ENCODE measurements at regions not wholly inside any gene's neighbourhood (a gene's known extent, or its start where the extent isn't known, plus 50 kb on each side); places are given as distances from the start of the nearest gene placed in this dataset.

- H3K27me3 Mint-ChIP-seq, result peaks cover 2% of the 10 kb centered on the region
- H3K36me3 Mint-ChIP-seq, result no peaks in the 10 kb centered on the region
- no peak overlapping the region for H3K27ac Mint-ChIP-seq
- no peak overlapping the region for H3K4me3 Mint-ChIP-seq
- H3K4me1 Mint-ChIP-seq (ENCODE audit: low read depth), result peaks cover 12% of the 10 kb centered on the region
- H3K9me3 Mint-ChIP-seq (ENCODE audit: low read depth), result no peaks in the 10 kb centered on the region
These were observed 350.6 kb downstream of the ZNF536 start for GRCh38 chr19:30722761-30723160.

- Mint-ChIP-seq H3K27me3 (peaks cover 2% of the 10 kb centered on the region), H3K36me3 (no peaks in the 10 kb centered on the region), H3K4me3 (no peak overlapping the region), H3K9me3 (ENCODE audit: low read depth) (no peaks in the 10 kb centered on the region), H3K27ac (no peak overlapping the region), H3K4me1 (ENCODE audit: low read depth) (peaks cover 12% of the 10 kb centered on the region)
These were observed 350.0 kb downstream of the ZNF536 start for GRCh38 chr19:30722186-30722585.

GRCh38 chr19:30719999-30720345, 347.8 kb downstream of the ZNF536 start:
- Mint-ChIP-seq H3K4me3 (peak overlapping the region; percentile 30), H3K4me1 (ENCODE audit: low read depth) (peaks cover 12% of the 10 kb centered on the region), H3K36me3 (no peaks in the 10 kb centered on the region), H3K27me3 (peaks cover 5% of the 10 kb centered on the region), H3K27ac (no peak overlapping the region), H3K9me3 (ENCODE audit: low read depth) (no peaks in the 10 kb centered on the region)

GRCh38 chr19:30719189-30719998, 347.2 kb downstream of the ZNF536 start:
- peak overlapping the region; percentile 68 for H3K4me3 Mint-ChIP-seq
- no peak overlapping the region for H3K27ac Mint-ChIP-seq
- H3K9me3 Mint-ChIP-seq (ENCODE audit: low read depth), result no peaks in the 10 kb centered on the region
- peaks cover 6% of the 10 kb centered on the region for H3K27me3 Mint-ChIP-seq
- no peaks in the 10 kb centered on the region for H3K36me3 Mint-ChIP-seq
- H3K4me1 Mint-ChIP-seq (ENCODE audit: low read depth), result peaks cover 12% of the 10 kb centered on the region

- Mint-ChIP-seq H3K27ac (no peak overlapping the region), H3K27me3 (peaks cover 6% of the 10 kb centered on the region), H3K4me1 (ENCODE audit: low read depth) (peaks cover 12% of the 10 kb centered on the region), H3K36me3 (no peaks in the 10 kb centered on the region), H3K4me3 (peak overlapping the region; percentile 68), H3K9me3 (ENCODE audit: low read depth) (no peaks in the 10 kb centered on the region)
These were observed 346.5 kb downstream of the ZNF536 start for GRCh38 chr19:30718707-30719106.

- Mint-ChIP-seq H3K9me3 (ENCODE audit: low read depth) (no peaks in the 10 kb centered on the region), H3K27ac (no peak overlapping the region), H3K4me1 (ENCODE audit: low read depth) (peaks cover 12% of the 10 kb centered on the region), H3K27me3 (peaks cover 6% of the 10 kb centered on the region), H3K36me3 (no peaks in the 10 kb centered on the region), H3K4me3 (no peak overlapping the region)
These were observed 345.8 kb downstream of the ZNF536 start for GRCh38 chr19:30718014-30718413.

- Mint-ChIP-seq H3K27ac (no peak overlapping the region), H3K4me1 (ENCODE audit: low read depth) (peaks cover 12% of the 10 kb centered on the region), H3K9me3 (ENCODE audit: low read depth) (no peaks in the 10 kb centered on the region), H3K36me3 (no peaks in the 10 kb centered on the region), H3K4me3 (no peak overlapping the region), H3K27me3 (peaks cover 6% of the 10 kb centered on the region)
These were observed 345.2 kb downstream of the ZNF536 start for GRCh38 chr19:30717381-30717780.

- H3K27ac Mint-ChIP-seq, result no peak overlapping the region
These were observed 340.5 kb downstream of the ZNF536 start for GRCh38 chr19:30712431-30713337.

GRCh38 chr19:30711826-30712225, 339.6 kb downstream of the ZNF536 start:
- Mint-ChIP-seq H3K27ac (no peak overlapping the region), H3K36me3 (no peaks in the 10 kb centered on the region), H3K4me3 (no peak overlapping the region), H3K27me3 (peaks cover 11% of the 10 kb centered on the region), H3K4me1 (ENCODE audit: low read depth) (no peaks in the 10 kb centered on the region), H3K9me3 (ENCODE audit: low read depth) (no peaks in the 10 kb centered on the region)

More at GRCh38 chr19:30712431-30713337, 340.5 kb downstream of the ZNF536 start:
- Mint-ChIP-seq H3K27me3 (peaks cover 9% of the 10 kb centered on the region), H3K9me3 (ENCODE audit: low read depth) (no peaks in the 10 kb centered on the region), H3K4me1 (ENCODE audit: low read depth) (no peaks in the 10 kb centered on the region), H3K36me3 (no peaks in the 10 kb centered on the region), H3K4me3 (no peak overlapping the region)

- Mint-ChIP-seq H3K9me3 (ENCODE audit: low read depth) (no peaks in the 10 kb centered on the region), H3K4me1 (ENCODE audit: low read depth) (no peaks in the 10 kb centered on the region), H3K27me3 (peaks cover 11% of the 10 kb centered on the region), H3K27ac (no peak overlapping the region), H3K36me3 (no peaks in the 10 kb centered on the region), H3K4me3 (no peak overlapping the region)
These were observed 339.1 kb downstream of the ZNF536 start for GRCh38 chr19:30711296-30711695.

GRCh38 chr19:30710721-30711120, 338.5 kb downstream of the ZNF536 start:
- H3K27me3 Mint-ChIP-seq, result peaks cover 11% of the 10 kb centered on the region
- H3K36me3 Mint-ChIP-seq, result no peaks in the 10 kb centered on the region
- no peak overlapping the region for H3K4me3 Mint-ChIP-seq
- H3K4me1 Mint-ChIP-seq (ENCODE audit: low read depth), result no peaks in the 10 kb centered on the region
- no peaks in the 10 kb centered on the region for H3K9me3 Mint-ChIP-seq (ENCODE audit: low read depth)
- no peak overlapping the region for H3K27ac Mint-ChIP-seq

GRCh38 chr19:30708416-30709178, 336.4 kb downstream of the ZNF536 start:
- Mint-ChIP-seq H3K36me3 (no peaks in the 10 kb centered on the region), H3K4me1 (ENCODE audit: low read depth) (no peaks in the 10 kb centered on the region), H3K27me3 (peaks cover 9% of the 10 kb centered on the region), H3K4me3 (no peak overlapping the region), H3K27ac (no peak overlapping the region), H3K9me3 (ENCODE audit: low read depth) (no peaks in the 10 kb centered on the region)

GRCh38 chr19:30704771-30705330, 332.7 kb downstream of the ZNF536 start:
- Mint-ChIP-seq H3K9me3 (ENCODE audit: low read depth) (no peaks in the 10 kb centered on the region), H3K27me3 (peaks cover 9% of the 10 kb centered on the region)

GRCh38 chr19:30703645-30704044, 331.5 kb downstream of the ZNF536 start:
- Mint-ChIP-seq H3K27ac (no peak overlapping the region), H3K4me3 (no peak overlapping the region), H3K9me3 (ENCODE audit: low read depth) (no peaks in the 10 kb centered on the region)

More at GRCh38 chr19:30704771-30705330, 332.7 kb downstream of the ZNF536 start:
- Mint-ChIP-seq H3K4me3 (no peak overlapping the region), H3K36me3 (no peaks in the 10 kb centered on the region), H3K4me1 (ENCODE audit: low read depth) (no peaks in the 10 kb centered on the region), H3K27ac (no peak overlapping the region)

More at GRCh38 chr19:30703645-30704044, 331.5 kb downstream of the ZNF536 start:
- no peaks in the 10 kb centered on the region for H3K4me1 Mint-ChIP-seq (ENCODE audit: low read depth)
- no peaks in the 10 kb centered on the region for H3K36me3 Mint-ChIP-seq
- H3K27me3 Mint-ChIP-seq, result peaks cover 9% of the 10 kb centered on the region

All from activated naive CD8-positive, alpha-beta T cell (primary cell).